ENCODE measurements at regions not wholly inside any gene's neighbourhood (a gene's known extent, or its start where the extent isn't known, plus 50 kb on each side); places are given as distances from the start of the nearest gene placed in this dataset.

- no peak for TF ChIP-seq ZNF274 (IDR thresholded peaks at IDR 0.05; ENCODE audit: low read depth, low read length)
- no peak for TF ChIP-seq SUZ12 (IDR thresholded peaks at IDR 0.05; ENCODE audit: extremely low read depth, insufficient read depth, insufficient read length)
- no peak for TF ChIP-seq YY1 (IDR thresholded peaks at IDR 0.05; ENCODE audit: insufficient read depth, insufficient read length)
Measured at GRCh38 chr4:177717407-177717806, 275.2 kb upstream of the AGA start.

All from NT2/D1 (cell line).